OCI-LY3 (cell line): ENCODE measurements at regions not wholly inside any gene's neighbourhood (a gene's known extent, or its start where the extent isn't known, plus 50 kb on each side); places are given as distances from the start of the nearest gene placed in this dataset.

Experiments used
- EZH2phosphoT487 ChIP-seq: fragments of 200-600 bp; shearing (Covaris generic); IDR thresholded peaks from 2 replicates; pipeline ENCODE4 v1.6.1; 2018; ENCODE audit warnings: antibody characterized with exemption, mixed run types, low read depth
- TF ChIP-seq, protein P1 (sequence below): fragments of 200-600, 300-600 bp; sonication (generic); IDR thresholded peaks from 2 replicates; pipeline ENCODE4 v1.5.1; 2014; ENCODE audit warnings: antibody characterized with exemption, low read length, low read depth

DNA sequence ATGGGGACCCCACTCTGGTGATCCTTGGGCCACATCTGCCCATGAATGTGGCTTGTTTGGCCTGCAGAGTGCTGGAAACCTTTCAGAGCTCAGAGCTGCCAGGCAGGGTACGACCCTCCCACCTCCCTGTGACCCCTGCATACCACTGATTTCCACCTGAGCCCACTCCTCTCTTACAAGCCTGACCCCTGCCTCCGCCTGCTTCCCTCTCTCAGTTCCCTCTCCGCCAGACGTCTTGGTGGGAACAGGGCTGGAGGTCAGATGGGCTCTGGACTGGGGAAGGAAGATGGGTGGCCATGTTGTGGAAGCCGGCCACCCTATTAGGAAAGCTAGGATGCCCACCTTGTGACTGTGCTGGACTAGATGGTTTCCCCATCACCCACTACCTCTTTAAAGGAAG lies 185.1 kb downstream of the KATNIP start:
- TF ChIP-seq, protein P1, sequence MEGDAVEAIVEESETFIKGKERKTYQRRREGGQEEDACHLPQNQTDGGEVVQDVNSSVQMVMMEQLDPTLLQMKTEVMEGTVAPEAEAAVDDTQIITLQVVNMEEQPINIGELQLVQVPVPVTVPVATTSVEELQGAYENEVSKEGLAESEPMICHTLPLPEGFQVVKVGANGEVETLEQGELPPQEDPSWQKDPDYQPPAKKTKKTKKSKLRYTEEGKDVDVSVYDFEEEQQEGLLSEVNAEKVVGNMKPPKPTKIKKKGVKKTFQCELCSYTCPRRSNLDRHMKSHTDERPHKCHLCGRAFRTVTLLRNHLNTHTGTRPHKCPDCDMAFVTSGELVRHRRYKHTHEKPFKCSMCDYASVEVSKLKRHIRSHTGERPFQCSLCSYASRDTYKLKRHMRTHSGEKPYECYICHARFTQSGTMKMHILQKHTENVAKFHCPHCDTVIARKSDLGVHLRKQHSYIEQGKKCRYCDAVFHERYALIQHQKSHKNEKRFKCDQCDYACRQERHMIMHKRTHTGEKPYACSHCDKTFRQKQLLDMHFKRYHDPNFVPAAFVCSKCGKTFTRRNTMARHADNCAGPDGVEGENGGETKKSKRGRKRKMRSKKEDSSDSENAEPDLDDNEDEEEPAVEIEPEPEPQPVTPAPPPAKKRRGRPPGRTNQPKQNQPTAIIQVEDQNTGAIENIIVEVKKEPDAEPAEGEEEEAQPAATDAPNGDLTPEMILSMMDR: no peak
- TF ChIP-seq EZH2phosphoT487: no peak
